ENCODE measurements at regions not wholly inside any gene's neighbourhood (a gene's known extent, or its start where the extent isn't known, plus 50 kb on each side); places are given as distances from the start of the nearest gene placed in this dataset.

- Mint-ChIP-seq H3K4me1 (peaks cover 0 to 3% (median 0%) of the 10 kb centered on the region in 4 donors), H3K9me3 (peaks cover 0 to 2% (median 0%) of the 10 kb centered on the region in 8 donors), H3K4me3 (no peak overlapping the region), H3K36me3 (no peaks in the 10 kb centered on the region), H3K27ac (no peak overlapping the region), H3K27me3 (no peaks in the 10 kb centered on the region)
- H3K4me3 ChIP-seq (ENCODE audit: low read length in 2 of 2), result no peak overlapping the region
- no peaks in the 10 kb centered on the region for H3K9me3 ChIP-seq (ENCODE audit: control insufficient read depth in 1 of 2, low read length in 2 of 2)
- no peaks in the 10 kb centered on the region for H3K27me3 ChIP-seq (ENCODE audit: insufficient read depth, low read length)
- no peak overlapping the region for H3K27ac ChIP-seq (ENCODE audit: low read depth, low read length)
- DNase-seq, result no peak
- ChIA-PET CTCF (ENCODE audit: partially characterized antibody) (interaction anchor here (1.6 kb wide), 1 partner anchor 28 kb away, joined by 5 read pairs; no protein-coding TSS in a partner anchor), POLR2A (ENCODE audit: partially characterized antibody) (no interaction called here)
- H3K4me1 ChIP-seq (ENCODE audit: insufficient read depth, low read length), result no peaks in the 10 kb centered on the region
- H3K36me3 ChIP-seq (ENCODE audit: insufficient read depth, low read length), result no peaks in the 10 kb centered on the region
- intact Hi-C loops (cut with micrococcal nuclease), result no loop called here
These were observed 165.3 kb upstream of the SYT6 start for GRCh38 chr1:114318961-114319360.

- Histone ChIP-seq H3K4me3 (ENCODE audit: low read length in 2 of 2) (no peak overlapping the region), H3K9me3 (ENCODE audit: control insufficient read depth in 1 of 2, low read length in 2 of 2) (no peaks in the 10 kb centered on the region), H3K4me1 (ENCODE audit: insufficient read depth, low read length) (no peaks in the 10 kb centered on the region), H3K27me3 (ENCODE audit: insufficient read depth, low read length) (no peaks in the 10 kb centered on the region), H3K36me3 (ENCODE audit: insufficient read depth, low read length) (no peaks in the 10 kb centered on the region), H3K27ac (ENCODE audit: low read depth, low read length) (no peak overlapping the region)
- Mint-ChIP-seq H3K36me3 (peaks cover 0 to 3% of the 10 kb centered on the region in 2 donors), H3K27ac (peak overlapping the region in 1 of 7 donors; percentile 19), H3K9me3 (peaks cover 0 to 12% (median under 1%) of the 10 kb centered on the region in 8 donors), H3K4me3 (no peak overlapping the region), H3K27me3 (peaks cover 1 to 2% of the 10 kb centered on the region in 2 donors), H3K4me1 (peaks cover 0 to 2% (median 0%) of the 10 kb centered on the region in 4 donors)
- ChIA-PET CTCF (ENCODE audit: partially characterized antibody) (interaction anchor here (1.6 kb wide), 1 partner anchor 34 kb away, joined by 5 read pairs; no protein-coding TSS in a partner anchor), POLR2A (ENCODE audit: partially characterized antibody) (no interaction called here)
- DNase-seq, result no peak
- intact Hi-C loops (cut with micrococcal nuclease), result no loop called here
These were observed 162.5 kb upstream of the SYT6 start for GRCh38 chr1:114316204-114316603.

GRCh38 chr1:114315631-114316030 lies 162.0 kb upstream of the SYT6 start:
- no peaks in the 10 kb centered on the region for H3K36me3 ChIP-seq (ENCODE audit: insufficient read depth, low read length)
- no peaks in the 10 kb centered on the region for H3K9me3 ChIP-seq (ENCODE audit: control insufficient read depth in 1 of 2, low read length in 2 of 2)
- Mint-ChIP-seq H3K36me3 (peaks cover 0 to 3% of the 10 kb centered on the region in 2 donors), H3K4me1 (peaks cover 0 to 2% (median 0%) of the 10 kb centered on the region in 4 donors), H3K9me3 (peaks cover 0 to 17% (median 2%) of the 10 kb centered on the region in 8 donors), H3K27ac (no peak overlapping the region), H3K27me3 (peaks cover 1 to 2% of the 10 kb centered on the region in 2 donors), H3K4me3 (no peak overlapping the region)
- no peaks in the 10 kb centered on the region for H3K27me3 ChIP-seq (ENCODE audit: insufficient read depth, low read length)
- ChIA-PET CTCF (ENCODE audit: partially characterized antibody) (no interaction called here), POLR2A (ENCODE audit: partially characterized antibody) (no interaction called here)
- H3K27ac ChIP-seq (ENCODE audit: low read depth, low read length), result no peak overlapping the region
- DNase-seq, result no peak
- no peaks in the 10 kb centered on the region for H3K4me1 ChIP-seq (ENCODE audit: insufficient read depth, low read length)
- intact Hi-C loops (cut with micrococcal nuclease), result no loop called here
- H3K4me3 ChIP-seq (ENCODE audit: low read length in 2 of 2), result no peak overlapping the region

- no peaks in the 10 kb centered on the region for H3K27me3 ChIP-seq (ENCODE audit: insufficient read depth, low read length)
- POLR2A ChIA-PET (ENCODE audit: partially characterized antibody), result no interaction called here
- H3K4me1 Mint-ChIP-seq, result peaks cover 0 to 2% (median 0%) of the 10 kb centered on the region in 4 donors
- H3K27ac ChIP-seq (ENCODE audit: low read depth, low read length), result no peak overlapping the region
- peaks cover 1 to 2% of the 10 kb centered on the region in 2 donors for H3K27me3 Mint-ChIP-seq
- peaks cover 0 to 3% of the 10 kb centered on the region in 2 donors for H3K36me3 Mint-ChIP-seq
- no peak for DNase-seq
- H3K27ac Mint-ChIP-seq, result peak overlapping the region in 1 of 7 donors; percentile 0
- H3K4me3 Mint-ChIP-seq, result no peak overlapping the region
- CTCF ChIA-PET (ENCODE audit: partially characterized antibody), result interaction anchor here (1.0 kb wide), 1 partner anchor 32 kb away, joined by 3 read pairs; no protein-coding TSS in a partner anchor
- H3K9me3 ChIP-seq (ENCODE audit: control insufficient read depth in 1 of 2, low read length in 2 of 2), result no peaks in the 10 kb centered on the region
- no peak overlapping the region for H3K4me3 ChIP-seq (ENCODE audit: low read length in 2 of 2)
- H3K4me1 ChIP-seq (ENCODE audit: insufficient read depth, low read length), result no peaks in the 10 kb centered on the region
- intact Hi-C loops (cut with micrococcal nuclease), result no loop called here
- peaks cover 0 to 19% (median 3%) of the 10 kb centered on the region in 8 donors for H3K9me3 Mint-ChIP-seq
- H3K36me3 ChIP-seq (ENCODE audit: insufficient read depth, low read length), result no peaks in the 10 kb centered on the region
These were observed 160.9 kb upstream of the SYT6 start for GRCh38 chr1:114314576-114314975.

- H3K36me3 Mint-ChIP-seq, result peaks cover 0 to 3% of the 10 kb centered on the region in 2 donors
- peaks cover 0 to 19% (median 3%) of the 10 kb centered on the region in 8 donors for H3K9me3 Mint-ChIP-seq
- H3K27ac Mint-ChIP-seq, result peak overlapping the region in 1 of 7 donors; percentile 0
- POLR2A ChIA-PET (ENCODE audit: partially characterized antibody), result no interaction called here
- no peaks in the 10 kb centered on the region for H3K9me3 ChIP-seq (ENCODE audit: control insufficient read depth in 1 of 2, low read length in 2 of 2)
- H3K4me1 ChIP-seq (ENCODE audit: insufficient read depth, low read length), result no peaks in the 10 kb centered on the region
- H3K4me1 Mint-ChIP-seq, result peaks cover 0 to 2% (median 0%) of the 10 kb centered on the region in 4 donors
- no peak overlapping the region for H3K27ac ChIP-seq (ENCODE audit: low read depth, low read length)
- no peak overlapping the region for H3K4me3 ChIP-seq (ENCODE audit: low read length in 2 of 2)
- no peaks in the 10 kb centered on the region for H3K36me3 ChIP-seq (ENCODE audit: insufficient read depth, low read length)
- H3K4me3 Mint-ChIP-seq, result no peak overlapping the region
- no peaks in the 10 kb centered on the region for H3K27me3 ChIP-seq (ENCODE audit: insufficient read depth, low read length)
- DNase-seq, result no peak
- CTCF ChIA-PET (ENCODE audit: partially characterized antibody), result interaction anchor here (1.0 kb wide), 1 partner anchor 31 kb away, joined by 3 read pairs; no protein-coding TSS in a partner anchor
- H3K27me3 Mint-ChIP-seq, result peaks cover 1 to 2% of the 10 kb centered on the region in 2 donors
- intact Hi-C loops (cut with micrococcal nuclease), result no loop called here
These were observed 160.4 kb upstream of the SYT6 start for GRCh38 chr1:114314098-114314497.

GRCh38 chr1:114310695-114311271 lies 157.1 kb upstream of the SYT6 start:
- CTCF ChIA-PET (ENCODE audit: partially characterized antibody), result no interaction called here

GRCh38 chr1:114302821-114303220 lies 149.2 kb upstream of the SYT6 start:
- H3K4me1 ChIP-seq (ENCODE audit: insufficient read depth, low read length), result no peaks in the 10 kb centered on the region
- intact Hi-C loops (cut with micrococcal nuclease), result no loop called here
- no peaks in the 10 kb centered on the region for H3K9me3 ChIP-seq (ENCODE audit: control insufficient read depth in 1 of 2, low read length in 2 of 2)
- no peaks in the 10 kb centered on the region for H3K36me3 ChIP-seq (ENCODE audit: insufficient read depth, low read length)
- Mint-ChIP-seq H3K4me3 (no peak overlapping the region), H3K4me1 (peaks cover 0 to 6% (median 5%) of the 10 kb centered on the region in 4 donors), H3K36me3 (peaks cover 0 to under 1% of the 10 kb centered on the region in 2 donors), H3K27ac (no peak overlapping the region), H3K9me3 (peaks cover 0 to 3% (median 0%) of the 10 kb centered on the region in 8 donors), H3K27me3 (no peaks in the 10 kb centered on the region)
- no peak overlapping the region for H3K27ac ChIP-seq (ENCODE audit: low read depth, low read length)
- POLR2A ChIA-PET (ENCODE audit: partially characterized antibody), result no interaction called here
- H3K27me3 ChIP-seq (ENCODE audit: insufficient read depth, low read length), result no peaks in the 10 kb centered on the region
- no peak overlapping the region for H3K4me3 ChIP-seq (ENCODE audit: low read length in 2 of 2)
- DNase-seq, result no peak
- CTCF ChIA-PET (ENCODE audit: partially characterized antibody), result no interaction called here

More at GRCh38 chr1:114310695-114311271, 157.1 kb upstream of the SYT6 start:
- Histone ChIP-seq H3K4me3 (ENCODE audit: low read length in 2 of 2) (no peak overlapping the region), H3K9me3 (ENCODE audit: control insufficient read depth in 1 of 2, low read length in 2 of 2) (no peaks in the 10 kb centered on the region), H3K4me1 (ENCODE audit: insufficient read depth, low read length) (no peaks in the 10 kb centered on the region), H3K36me3 (ENCODE audit: insufficient read depth, low read length) (no peaks in the 10 kb centered on the region), H3K27ac (ENCODE audit: low read depth, low read length) (no peak overlapping the region), H3K27me3 (ENCODE audit: insufficient read depth, low read length) (no peaks in the 10 kb centered on the region)
- peaks cover 3 to 4% of the 10 kb centered on the region in 2 donors for H3K36me3 Mint-ChIP-seq
- peak overlapping the region in 2 of 7 donors; percentile 37 for H3K27ac Mint-ChIP-seq
- POLR2A ChIA-PET (ENCODE audit: partially characterized antibody), result no interaction called here
- intact Hi-C loops (cut with micrococcal nuclease), result no loop called here
- H3K4me3 Mint-ChIP-seq, result no peak overlapping the region
- H3K9me3 Mint-ChIP-seq, result peaks cover 0 to 19% (median 6%) of the 10 kb centered on the region in 8 donors
- DNase-seq, result no peak
- H3K4me1 Mint-ChIP-seq, result peaks cover 0 to 2% (median 0%) of the 10 kb centered on the region in 4 donors
- peaks cover 1 to 2% of the 10 kb centered on the region in 2 donors for H3K27me3 Mint-ChIP-seq

Measured in CD4-positive, alpha-beta memory T cell (primary cell).